BLaER1 (cell line): ENCODE measurements at regions not wholly inside any gene's neighbourhood (a gene's known extent, or its start where the extent isn't known, plus 50 kb on each side); places are given as distances from the start of the nearest gene placed in this dataset.
A peak's percentile ranks its signal among the peaks of the same experiment; 100 is the strongest.

ENCODE experiments used
- H3K27ac ChIP-seq: shearing (Covaris generic); formaldehyde crosslinking; 2 replicates; pipeline ENCODE4 v1.8.1; 2022
- H3K27me3 ChIP-seq: shearing (Covaris generic); formaldehyde crosslinking; 2 replicates; pipeline ENCODE4 v1.8.1; 2022
- H3K36me3 ChIP-seq: shearing (Covaris generic); formaldehyde crosslinking; 2 replicates; pipeline ENCODE4 v1.8.1; 2022
- H3K4me1 ChIP-seq: shearing (Covaris generic); formaldehyde crosslinking; 2 replicates; pipeline ENCODE4 v1.8.1; 2022
- H3K4me2 ChIP-seq: shearing (Covaris generic); formaldehyde crosslinking; 2 replicates; pipeline ENCODE4 v1.8.1; 2022
- H3K4me3 ChIP-seq: shearing (Covaris generic); formaldehyde crosslinking; 2 replicates; pipeline ENCODE4 v1.8.1; 2022
- H3K9ac ChIP-seq: shearing (Covaris generic); formaldehyde crosslinking; 2 replicates; pipeline ENCODE4 v1.8.1; 2022
- H3K9me3 ChIP-seq: shearing (Covaris generic); formaldehyde crosslinking; 2 replicates; pipeline ENCODE4 v1.8.1; 2022
- H4K20me1 ChIP-seq: shearing (Covaris generic); formaldehyde crosslinking; 2 replicates; pipeline ENCODE4 v1.8.1; 2022
- Cebpa-rat ChIP-seq: shearing (Covaris generic); IDR thresholded peaks from 2 replicates; pipeline ENCODE4 v1.8.1; 2022

DNA sequence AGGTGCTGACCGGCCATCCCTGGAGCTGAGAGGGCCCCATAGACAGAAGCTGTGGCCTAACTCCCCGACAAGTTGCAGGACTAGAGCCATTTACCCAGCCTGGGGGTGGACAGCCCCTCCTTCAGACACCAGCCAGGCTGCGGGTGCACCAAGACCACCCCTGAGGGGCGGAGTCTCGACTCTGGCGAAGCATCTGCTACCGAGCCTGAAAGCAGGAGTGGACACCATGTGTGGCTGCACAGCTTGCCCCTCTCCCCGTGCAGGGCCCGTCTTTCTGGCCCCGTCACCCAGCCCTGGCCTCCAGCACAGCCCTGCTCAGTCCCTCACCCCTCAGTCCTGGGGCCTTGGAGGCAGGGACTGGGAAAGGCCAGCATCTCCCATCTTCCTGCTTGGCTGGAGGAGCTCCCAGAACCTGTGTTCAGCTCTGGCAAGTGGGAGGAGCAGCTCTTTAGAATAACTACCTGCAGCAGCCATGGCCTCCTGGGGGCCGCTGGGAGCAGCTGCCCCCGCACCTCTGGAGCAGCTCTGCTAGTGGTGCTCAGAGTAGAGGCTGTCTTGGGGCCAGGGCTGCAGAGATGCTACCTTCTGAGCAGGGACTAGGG lies 275.8 kb downstream of the NDUFA10 start:
- TF ChIP-seq Cebpa-rat: no peak
- Histone ChIP-seq H3K9ac (no peak overlapping the region), H3K27me3 (no peaks in the 10 kb centered on the region), H3K4me3 (no peak overlapping the region), H3K36me3 (no peaks in the 10 kb centered on the region), H3K9me3 (no peaks in the 10 kb centered on the region), H3K27ac (peak overlapping the region; percentile 93), H3K4me2 (peak overlapping the region; percentile 84), H3K4me1 (peaks cover 79% of the 10 kb centered on the region), H4K20me1 (no peaks in the 10 kb centered on the region)

DNA sequence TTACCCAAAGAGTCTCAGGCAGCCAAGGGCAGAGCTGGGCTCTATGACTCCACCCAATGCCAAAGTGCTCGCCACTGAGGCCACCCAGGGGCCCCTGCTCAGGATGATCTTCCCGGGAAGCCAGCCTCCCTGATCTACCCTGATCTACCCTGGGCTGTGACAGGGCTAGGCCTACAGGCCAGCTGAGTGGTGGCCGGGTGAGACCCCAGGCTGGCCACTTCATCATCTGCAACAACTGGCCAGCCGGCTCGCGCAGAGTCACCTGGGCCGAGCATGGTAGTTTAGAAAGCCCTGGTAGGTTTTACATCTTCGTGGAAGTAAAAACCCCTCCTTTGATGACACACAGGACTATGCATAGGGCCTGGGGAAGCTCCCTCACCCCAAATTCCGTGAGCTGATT lies 276.3 kb downstream of the NDUFA10 start:
- Histone ChIP-seq H3K4me2 (no peak overlapping the region), H3K4me1 (peaks cover 75% of the 10 kb centered on the region), H3K4me3 (no peak overlapping the region), H3K9me3 (no peaks in the 10 kb centered on the region), H3K9ac (no peak overlapping the region), H3K36me3 (no peaks in the 10 kb centered on the region), H4K20me1 (no peaks in the 10 kb centered on the region), H3K27ac (peak overlapping the region; percentile 93; the same call in 1 of the 2 replicates), H3K27me3 (no peaks in the 10 kb centered on the region)
- TF ChIP-seq Cebpa-rat: no peak

DNA sequence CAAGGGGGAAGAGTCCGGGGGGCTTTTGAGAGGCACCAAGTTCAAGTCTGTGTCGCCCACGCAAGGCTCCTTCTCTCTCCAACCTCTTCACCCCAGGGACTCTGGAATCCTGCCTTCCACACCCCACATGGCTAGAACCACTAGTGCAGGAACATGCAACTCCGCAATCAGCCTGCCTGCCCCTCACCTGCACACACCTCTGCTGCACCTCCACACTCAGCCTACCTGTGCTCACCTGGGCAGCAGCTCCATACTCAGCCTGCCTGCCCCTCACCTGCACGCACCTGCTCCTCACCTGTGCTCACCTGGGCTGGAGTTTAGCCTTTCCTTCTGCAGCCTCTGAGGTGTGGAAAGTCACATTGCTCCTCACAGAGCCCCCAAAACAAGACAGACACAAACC lies 277.4 kb downstream of the NDUFA10 start:
- Histone ChIP-seq H3K9ac (no peak overlapping the region), H3K36me3 (no peaks in the 10 kb centered on the region), H3K27me3 (no peaks in the 10 kb centered on the region), H3K4me2 (no peak overlapping the region), H3K4me1 (peaks cover 64% of the 10 kb centered on the region), H3K27ac (no peak overlapping the region), H3K4me3 (no peak overlapping the region), H3K9me3 (no peaks in the 10 kb centered on the region), H4K20me1 (no peaks in the 10 kb centered on the region)
- no peak for TF ChIP-seq Cebpa-rat

DNA sequence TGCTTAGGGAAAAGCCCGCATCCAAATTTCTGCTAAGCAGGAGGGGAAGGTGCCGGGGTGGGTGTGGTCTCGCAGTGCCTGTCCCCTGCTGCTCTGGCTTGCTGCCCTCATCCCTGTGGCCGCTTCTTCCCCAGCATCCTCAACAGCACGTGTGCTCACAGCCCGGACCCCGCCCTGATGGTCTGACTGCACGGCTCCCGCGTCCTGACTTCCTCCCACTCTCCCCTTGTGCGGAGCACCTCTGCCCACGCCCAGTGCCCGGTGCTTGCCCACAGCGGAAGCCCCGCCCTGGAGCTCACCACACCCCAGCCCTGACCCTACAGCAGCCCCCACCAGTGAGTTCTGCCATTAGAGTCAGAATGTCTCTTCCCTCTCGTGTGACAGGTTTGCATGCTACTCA lies 277.9 kb downstream of the NDUFA10 start:
- Histone ChIP-seq H3K4me3 (no peak overlapping the region), H3K27me3 (no peaks in the 10 kb centered on the region), H3K27ac (0 out of 2 replicates have a peak overlapping the region, but pooled peaks have one; percentile 9), H3K36me3 (no peaks in the 10 kb centered on the region), H3K9ac (no peak overlapping the region), H3K9me3 (no peaks in the 10 kb centered on the region), H3K4me2 (no peak overlapping the region), H3K4me1 (peaks cover 60% of the 10 kb centered on the region), H4K20me1 (no peaks in the 10 kb centered on the region)
- no peak for TF ChIP-seq Cebpa-rat

DNA sequence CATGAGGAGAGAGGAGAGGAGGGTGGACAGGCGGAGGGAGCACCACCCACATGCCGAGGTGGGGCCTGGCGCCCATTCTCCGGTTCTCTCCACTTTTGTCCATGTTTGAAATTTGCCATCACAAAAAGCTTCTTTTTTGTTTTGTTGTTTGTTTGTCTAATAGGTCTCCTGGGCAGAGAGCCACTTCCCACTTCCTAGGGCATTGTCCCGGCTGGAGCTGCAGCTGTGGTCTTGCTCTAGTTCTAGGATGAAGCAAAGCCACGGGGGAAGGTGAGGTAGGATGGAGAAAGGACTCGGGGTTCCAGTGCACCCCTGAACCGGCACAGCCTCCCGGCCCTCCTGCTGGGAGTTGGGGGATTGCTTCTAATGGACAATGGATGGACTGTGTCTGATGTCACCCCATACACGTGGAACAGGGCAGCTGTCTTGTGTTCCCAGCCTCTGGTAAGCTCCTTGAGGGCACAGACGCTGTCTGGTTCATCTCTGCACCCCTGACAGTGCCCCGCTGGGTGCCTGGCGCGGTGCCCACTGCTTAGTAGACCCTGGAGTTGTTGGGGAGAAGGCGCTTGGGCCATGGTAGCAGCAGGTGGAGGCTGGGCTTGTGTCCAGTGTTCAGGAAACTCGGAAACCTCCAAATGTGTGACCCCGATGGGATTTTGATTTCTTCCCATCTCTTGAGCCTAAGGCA lies 278.4 kb downstream of the NDUFA10 start:
- 0 out of 2 replicates have a peak overlapping the region, but pooled peaks have one; percentile 9 for H3K27ac ChIP-seq

DNA sequence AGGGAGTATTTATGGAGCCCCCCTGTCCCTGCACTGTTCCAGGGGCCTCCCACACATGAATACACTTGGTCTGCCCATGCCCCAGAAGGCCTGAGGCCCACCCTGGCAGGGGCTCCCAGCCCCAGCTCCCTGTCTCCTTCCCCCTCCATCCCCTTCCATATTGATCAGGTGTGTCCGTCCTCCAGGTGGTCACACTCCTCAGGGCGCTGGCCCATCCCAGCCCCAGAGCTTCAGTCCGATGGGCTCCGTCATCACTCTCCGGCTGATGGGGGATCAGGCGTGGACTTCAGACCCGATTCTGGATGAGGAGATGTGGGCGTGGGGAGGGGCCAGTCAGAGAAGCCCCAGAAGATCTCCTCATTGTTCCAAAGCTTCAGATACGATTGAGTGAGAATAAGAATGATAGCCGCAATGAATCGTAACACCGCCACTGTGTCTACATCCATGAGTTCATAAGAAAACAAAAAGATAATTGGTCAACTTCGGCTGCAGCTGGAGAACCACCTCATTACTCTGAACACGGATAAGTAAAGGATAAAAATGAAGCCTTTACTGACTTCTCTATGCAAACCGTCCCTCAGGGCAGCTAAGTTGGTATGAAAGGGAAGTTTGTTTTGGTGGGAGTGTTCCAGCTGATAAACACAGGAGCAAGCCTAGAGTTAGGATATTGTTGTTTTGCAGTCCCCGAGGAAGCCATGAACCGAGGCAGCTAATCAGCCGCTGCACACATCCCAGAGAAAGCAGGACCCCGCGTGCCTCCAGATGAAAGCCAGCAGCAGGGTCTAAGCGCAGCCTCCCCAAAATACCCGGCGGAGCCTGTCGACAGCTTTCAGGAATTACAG lies 279.5 kb downstream of the NDUFA10 start:
- Histone ChIP-seq H3K9ac (no peak overlapping the region), H4K20me1 (no peaks in the 10 kb centered on the region), H3K9me3 (no peaks in the 10 kb centered on the region), H3K27me3 (no peaks in the 10 kb centered on the region), H3K27ac (0 out of 2 replicates have a peak overlapping the region, but pooled peaks have one; percentile 26), H3K36me3 (no peaks in the 10 kb centered on the region), H3K4me1 (peaks cover 43% of the 10 kb centered on the region), H3K4me2 (peak overlapping the region; percentile 31), H3K4me3 (no peak overlapping the region)
- TF ChIP-seq Cebpa-rat: no peak

More for the DNA sequence above, 278.4 kb downstream of the NDUFA10 start:
- H4K20me1 ChIP-seq: no peaks in the 10 kb centered on the region
- H3K36me3 ChIP-seq: no peaks in the 10 kb centered on the region
- H3K4me2 ChIP-seq: peak overlapping the region; percentile 33
- H3K9me3 ChIP-seq: no peaks in the 10 kb centered on the region
- H3K27me3 ChIP-seq: no peaks in the 10 kb centered on the region
- peaks cover 54% of the 10 kb centered on the region for H3K4me1 ChIP-seq
- no peak for TF ChIP-seq Cebpa-rat
- no peak overlapping the region for H3K9ac ChIP-seq
- no peak overlapping the region for H3K4me3 ChIP-seq

DNA sequence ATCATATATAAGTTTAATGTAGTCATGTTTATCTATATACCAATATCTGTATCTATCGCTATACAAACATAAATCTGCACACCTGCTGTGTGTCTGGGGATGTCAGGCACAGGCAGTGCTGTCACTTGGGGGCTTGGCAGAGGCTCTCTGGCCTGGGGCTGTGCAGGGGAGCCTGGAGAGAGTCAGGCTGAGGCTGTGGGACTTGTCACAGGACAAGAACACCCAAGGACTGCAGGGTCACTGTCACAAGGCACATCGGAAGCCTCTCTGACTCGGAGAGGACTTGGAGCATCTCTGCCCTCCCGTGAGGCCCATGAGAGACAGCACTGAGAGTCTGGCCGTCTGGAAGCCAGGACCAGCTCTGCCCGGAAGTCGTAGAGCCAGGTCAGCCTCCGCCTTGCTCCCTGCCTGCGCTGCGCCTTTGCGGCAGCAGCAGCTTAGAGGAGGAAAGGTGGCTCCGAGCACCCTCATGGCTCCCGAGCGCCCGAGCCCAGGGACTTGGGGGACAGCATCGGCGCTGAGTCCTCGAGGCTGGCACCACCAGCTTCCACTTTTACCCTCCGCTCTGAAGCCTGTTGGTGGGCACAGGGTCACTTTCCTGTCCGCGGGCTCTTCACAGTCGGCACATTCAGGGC lies 280.3 kb downstream of the NDUFA10 start:
- peaks cover 35% of the 10 kb centered on the region for H3K4me1 ChIP-seq
- H4K20me1 ChIP-seq: no peaks in the 10 kb centered on the region
- H3K36me3 ChIP-seq: no peaks in the 10 kb centered on the region
- no peaks in the 10 kb centered on the region for H3K9me3 ChIP-seq
- no peak overlapping the region for H3K4me2 ChIP-seq
- no peak overlapping the region for H3K4me3 ChIP-seq
- no peak for TF ChIP-seq Cebpa-rat
- H3K27me3 ChIP-seq: no peaks in the 10 kb centered on the region
- H3K9ac ChIP-seq: no peak overlapping the region
- H3K27ac ChIP-seq: no peak overlapping the region

DNA sequence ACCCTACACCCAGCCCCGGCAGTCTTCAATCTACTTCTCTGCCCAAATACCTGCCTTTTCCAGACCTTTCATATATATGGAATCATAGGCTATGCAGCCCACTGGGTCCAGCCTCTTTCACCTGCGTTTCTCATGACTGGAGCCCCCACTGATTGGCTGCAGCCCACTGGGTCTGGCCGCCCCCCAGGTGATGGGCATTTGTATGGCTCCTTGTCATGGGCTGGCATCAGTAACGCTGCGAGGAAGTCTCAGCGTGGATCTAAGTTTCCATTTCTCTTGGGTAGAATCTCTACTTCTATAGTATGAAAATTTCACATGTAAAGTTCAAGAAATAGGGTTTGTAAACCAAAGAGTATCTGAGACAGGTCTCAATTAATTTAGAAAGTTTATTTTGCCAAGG lies 281.9 kb downstream of the NDUFA10 start:
- H3K27ac ChIP-seq: no peak overlapping the region
- H4K20me1 ChIP-seq: no peaks in the 10 kb centered on the region
- H3K4me1 ChIP-seq: peaks cover 26% of the 10 kb centered on the region
- H3K9ac ChIP-seq: no peak overlapping the region
- no peaks in the 10 kb centered on the region for H3K9me3 ChIP-seq
- no peak overlapping the region for H3K4me3 ChIP-seq
- H3K36me3 ChIP-seq: no peaks in the 10 kb centered on the region
- no peak overlapping the region for H3K4me2 ChIP-seq
- no peak for TF ChIP-seq Cebpa-rat
- H3K27me3 ChIP-seq: no peaks in the 10 kb centered on the region

DNA sequence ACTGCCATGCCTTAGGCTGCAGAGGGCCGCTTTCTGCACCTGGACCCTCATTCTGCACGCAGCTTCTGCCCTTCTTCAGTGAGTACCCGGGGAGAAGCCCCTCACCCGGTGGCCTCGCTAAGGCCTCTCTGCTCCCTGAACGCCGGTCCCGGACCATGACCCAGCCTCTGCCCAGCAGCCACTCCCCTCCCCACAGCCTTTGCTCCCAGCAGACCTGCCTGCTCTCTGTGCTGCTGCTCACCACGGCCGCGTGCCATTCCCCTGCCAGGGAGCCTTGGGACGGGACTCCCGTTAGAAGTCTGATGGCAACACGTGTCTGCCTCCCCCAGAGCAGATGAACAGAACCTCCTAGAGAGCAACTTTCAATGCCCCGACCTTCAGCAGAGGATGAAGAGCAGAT lies 282.8 kb downstream of the NDUFA10 start:
- H3K9ac ChIP-seq: no peak overlapping the region
- no peak for TF ChIP-seq Cebpa-rat
- no peaks in the 10 kb centered on the region for H3K27me3 ChIP-seq
- H4K20me1 ChIP-seq: no peaks in the 10 kb centered on the region
- H3K4me2 ChIP-seq: no peak overlapping the region
- H3K4me3 ChIP-seq: no peak overlapping the region
- H3K9me3 ChIP-seq: no peaks in the 10 kb centered on the region
- peaks cover 18% of the 10 kb centered on the region for H3K4me1 ChIP-seq
- H3K27ac ChIP-seq: no peak overlapping the region
- no peaks in the 10 kb centered on the region for H3K36me3 ChIP-seq
